ENCODE measurements at regions not wholly inside any gene's neighbourhood (a gene's known extent, or its start where the extent isn't known, plus 50 kb on each side); places are given as distances from the start of the nearest gene placed in this dataset.

- TF ChIP-seq POLR2A (IDR thresholded peaks at IDR 0.05; ENCODE audit: low read depth) (no peak), CTCF (IDR thresholded peaks at IDR 0.05) (no peak)
These were observed 165.8 kb upstream of the EEF1E1 start for GRCh38 chr6:8268156-8268555.
